ENCODE measurements at regions not wholly inside any gene's neighbourhood (a gene's known extent, or its start where the extent isn't known, plus 50 kb on each side); places are given as distances from the start of the nearest gene placed in this dataset.

DNA sequence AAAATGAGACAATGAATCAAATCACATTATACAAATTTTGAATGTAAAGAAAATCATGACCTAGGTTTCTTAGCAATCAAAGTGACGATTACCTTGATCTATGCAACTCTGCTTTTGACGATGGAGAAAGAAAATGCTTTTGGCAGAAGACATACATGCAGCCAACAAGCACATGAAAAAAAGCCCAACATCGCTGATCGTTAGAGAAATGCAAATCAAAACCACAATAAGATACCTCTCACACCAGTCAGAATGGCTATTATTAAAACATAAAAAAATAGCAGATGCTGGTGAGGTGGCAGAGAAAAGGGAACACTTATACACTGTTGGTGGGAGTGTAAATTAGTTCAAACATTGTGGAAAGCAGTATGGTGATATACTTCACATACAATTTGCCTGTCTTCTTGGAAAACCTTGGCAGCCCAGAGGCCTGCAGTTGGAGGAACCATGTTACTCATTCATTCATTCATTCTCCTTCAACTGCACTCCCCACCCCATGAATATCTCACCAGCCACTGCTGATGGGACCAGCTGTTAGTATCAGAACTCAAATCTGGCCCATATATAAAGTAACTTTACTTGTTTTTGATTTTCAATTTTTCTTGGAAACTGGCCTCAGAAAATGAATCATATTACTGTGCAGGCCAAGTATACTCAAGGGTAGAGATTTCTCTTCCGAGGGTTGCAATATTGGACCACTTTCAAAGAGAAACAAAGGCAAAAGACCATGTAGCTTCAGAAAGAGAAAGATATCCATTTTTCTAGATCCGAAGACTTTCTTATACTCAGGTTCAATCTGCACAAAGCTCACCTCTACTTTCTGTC, 358.6 kb upstream of the ARHGEF26 start:
- no peaks in the 10 kb centered on the region for H3K9me3 ChIP-seq (replicated peaks; ENCODE audit: control insufficient read depth, insufficient read depth, low read length)
- DNase-seq (ENCODE audit: low read depth, low spot score) (no peak), ATAC-seq (no peak), FAIRE-seq (no peak)
- no peaks in the 10 kb centered on the region; a peak in 1 of 4 replicates for H3K27me3 ChIP-seq (replicated peaks in 1 of 2; ENCODE audit: control insufficient read depth in 2 of 2, insufficient read depth in 2 of 2, low read length in 1 of 2)
- H3K36me3 ChIP-seq (ENCODE audit: control insufficient read depth in 2 of 2, insufficient read depth in 2 of 2, low read length in 1 of 2), result no peaks in the 10 kb centered on the region
- in situ Hi-C loops (cut with MboI), result loop anchor here (10.0 kb wide), 1 partner anchor 738 kb away; no protein-coding TSS in a partner anchor
- no peak overlapping the region for H3K4me2 ChIP-seq (ENCODE audit: control insufficient read depth, insufficient read depth)
- ChIA-PET SMC1A (ENCODE audit: uncharacterized antibody, unreplicated experiment) (interaction anchor here (0.6 to 1.6 kb wide), 3 partner anchors 13 to 128 kb away, joined by 3 to 4 read pairs (median 3); no protein-coding TSS in a partner anchor), RAD21 (ENCODE audit: unreplicated experiment) (no interaction called here), CTCF (no interaction called here), POLR2A (no interaction called here)
- H3K79me2 ChIP-seq (ENCODE audit: control insufficient read depth, insufficient read depth, low read length), result no peaks in the 10 kb centered on the region
- no peaks in the 10 kb centered on the region for H3K4me1 ChIP-seq (ENCODE audit: control insufficient read depth, insufficient read depth, low read length)
- intact Hi-C loops (cut with micrococcal nuclease; ENCODE audit: unreplicated experiment), result no loop called here
- no TSS peak for BruUV-seq (replicated peaks)
- H4K20me1 ChIP-seq (ENCODE audit: control insufficient read depth, insufficient read depth), result no peaks in the 10 kb centered on the region
- no peak overlapping the region for H3K4me3 ChIP-seq
- no peak overlapping the region for H2AFZ ChIP-seq (ENCODE audit: control insufficient read depth, low read depth, low read length)
- H3K27ac ChIP-seq (ENCODE audit: control insufficient read depth, insufficient read depth), result no peak overlapping the region
- TF ChIP-seq RAD21 (IDR thresholded peaks at IDR 0.05; ENCODE audit: insufficient read depth, low read depth, low read length) (no peak), POLR2AphosphoS2 (IDR thresholded peaks at IDR 0.05; ENCODE audit: low read depth, low read length) (no peak), IKZF2 (IDR thresholded peaks at IDR 0.05) (no peak), CHD2 (IDR thresholded peaks at IDR 0.05; ENCODE audit: borderline replicate concordance, low read depth, low read length) (no peak), BRCA1 (IDR thresholded peaks at IDR 0.05; ENCODE audit: low read depth, low read length) (no peak), NFXL1 (IDR thresholded peaks at IDR 0.05; ENCODE audit: borderline replicate concordance) (no peak), NR2F1 (conservative IDR thresholded peaks at IDR 0.05) (no peak), NRF1 (conservative IDR thresholded peaks at IDR 0.05; ENCODE audit: low read depth, low read length) (no peak), KAT2A (conservative IDR thresholded peaks at IDR 0.05; ENCODE audit: control insufficient read depth, low read depth, low read length) (no peak), STAT3 (IDR thresholded peaks at IDR 0.05; ENCODE audit: low read depth, low read length) (no peak), SIN3A (IDR thresholded peaks at IDR 0.05; ENCODE audit: low read depth, low read length) (no peak), FOXK2 (IDR thresholded peaks at IDR 0.05) (no peak)
- TF ChIP-seq, protein P1, sequence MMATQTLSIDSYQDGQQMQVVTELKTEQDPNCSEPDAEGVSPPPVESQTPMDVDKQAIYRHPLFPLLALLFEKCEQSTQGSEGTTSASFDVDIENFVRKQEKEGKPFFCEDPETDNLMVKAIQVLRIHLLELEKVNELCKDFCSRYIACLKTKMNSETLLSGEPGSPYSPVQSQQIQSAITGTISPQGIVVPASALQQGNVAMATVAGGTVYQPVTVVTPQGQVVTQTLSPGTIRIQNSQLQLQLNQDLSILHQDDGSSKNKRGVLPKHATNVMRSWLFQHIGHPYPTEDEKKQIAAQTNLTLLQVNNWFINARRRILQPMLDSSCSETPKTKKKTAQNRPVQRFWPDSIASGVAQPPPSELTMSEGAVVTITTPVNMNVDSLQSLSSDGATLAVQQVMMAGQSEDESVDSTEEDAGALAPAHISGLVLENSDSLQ (IDR thresholded peaks at IDR 0.05), result no peak
- TF ChIP-seq, protein P2, sequence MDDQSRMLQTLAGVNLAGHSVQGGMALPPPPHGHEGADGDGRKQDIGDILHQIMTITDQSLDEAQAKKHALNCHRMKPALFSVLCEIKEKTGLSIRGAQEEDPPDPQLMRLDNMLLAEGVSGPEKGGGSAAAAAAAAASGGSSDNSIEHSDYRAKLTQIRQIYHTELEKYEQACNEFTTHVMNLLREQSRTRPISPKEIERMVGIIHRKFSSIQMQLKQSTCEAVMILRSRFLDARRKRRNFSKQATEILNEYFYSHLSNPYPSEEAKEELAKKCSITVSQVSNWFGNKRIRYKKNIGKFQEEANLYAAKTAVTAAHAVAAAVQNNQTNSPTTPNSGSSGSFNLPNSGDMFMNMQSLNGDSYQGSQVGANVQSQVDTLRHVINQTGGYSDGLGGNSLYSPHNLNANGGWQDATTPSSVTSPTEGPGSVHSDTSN (IDR thresholded peaks at IDR 0.05; ENCODE audit: insufficient replicate concordance, low read depth, low read length), result no peak
- TF ChIP-seq, protein P3, sequence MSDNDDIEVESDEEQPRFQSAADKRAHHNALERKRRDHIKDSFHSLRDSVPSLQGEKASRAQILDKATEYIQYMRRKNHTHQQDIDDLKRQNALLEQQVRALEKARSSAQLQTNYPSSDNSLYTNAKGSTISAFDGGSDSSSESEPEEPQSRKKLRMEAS (IDR thresholded peaks at IDR 0.05; ENCODE audit: low read depth, low read length), result no peak
- WGBS (ENCODE audit: insufficient coverage, insufficient replicate concordance, low lambda C conversion rate, missing lambda C conversion rate), result 39% methylated on average over 6 of the region's 6 CpGs
- H3K9ac ChIP-seq (ENCODE audit: control insufficient read depth, insufficient read depth, low read length), result no peak overlapping the region

All from GM12878 (cell line).